Uterus (tissue), 2 donors: ENCODE measurements at regions not wholly inside any gene's neighbourhood (a gene's known extent, or its start where the extent isn't known, plus 50 kb on each side); places are given as distances from the start of the nearest gene placed in this dataset.

Source experiments
- POLR2A ChIP-seq, 2 donors: fragments of 450-650 bp; IDR thresholded peaks; one replicate each; pipeline ENCODE4 v1.6.1; 2016; ENCODE audit warnings: antibody characterized with exemption in 2 of 2, mild to moderate bottlenecking in 1 of 2, moderate library complexity in 1 of 2
- TF ChIP-seq, protein P1 (sequence below), 4 experiments: fragments of 200-600 bp in 2 of 4; fragments of 450-650 bp in 2 of 4; sonication (generic) in 2 of 4; IDR thresholded peaks; one replicate each; pipeline ENCODE4 v1.5.1; 2016 to 2019; ENCODE audit warnings: antibody characterized with exemption in 4 of 4, mild to moderate bottlenecking in 2 of 4, moderate library complexity in 1 of 4

DNA sequence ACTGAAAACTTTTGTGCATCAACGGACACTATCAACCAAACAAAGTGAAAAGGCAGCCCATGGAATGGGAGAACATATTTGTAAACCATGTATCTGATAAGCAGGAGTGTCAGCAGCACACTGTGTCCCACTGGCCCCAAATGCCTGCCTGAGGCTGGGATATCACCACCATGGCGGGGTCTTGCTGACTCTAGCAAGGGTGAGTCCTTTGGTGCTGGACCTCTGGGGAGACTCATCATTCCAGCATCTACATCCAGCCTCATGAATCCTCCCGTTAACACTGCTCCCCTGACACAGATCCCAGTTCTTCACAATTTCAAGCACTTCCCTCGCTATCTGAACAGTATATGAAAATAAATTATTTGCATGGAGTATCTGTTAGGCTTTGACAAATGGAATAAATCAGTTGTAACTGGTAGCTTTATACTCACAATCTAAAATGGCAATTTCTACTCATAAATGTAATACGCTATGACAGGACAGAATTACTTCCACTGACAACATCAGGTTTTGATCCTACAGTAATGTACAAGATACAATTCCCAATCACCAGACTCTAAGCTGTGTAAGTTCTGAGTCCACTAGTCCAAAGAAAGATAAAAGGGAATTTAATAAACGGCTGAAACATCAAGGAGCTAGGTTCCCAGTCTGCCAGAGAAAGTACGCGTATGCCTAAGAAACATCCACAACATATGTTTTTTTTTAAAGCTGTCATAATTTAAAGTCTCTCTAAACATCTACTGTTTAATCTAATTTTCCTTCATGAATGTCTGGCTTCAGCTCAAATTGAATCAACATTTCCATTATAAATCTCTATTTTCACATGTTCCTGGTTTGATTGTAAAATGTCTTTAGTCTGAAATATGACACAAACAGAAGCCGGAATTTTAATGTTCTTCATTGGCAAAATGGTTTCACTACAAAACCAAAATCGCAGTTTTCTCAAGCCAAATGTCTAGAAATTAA lies 95.1 kb downstream of the SIPA1L2 start:
- TF ChIP-seq, protein P1, sequence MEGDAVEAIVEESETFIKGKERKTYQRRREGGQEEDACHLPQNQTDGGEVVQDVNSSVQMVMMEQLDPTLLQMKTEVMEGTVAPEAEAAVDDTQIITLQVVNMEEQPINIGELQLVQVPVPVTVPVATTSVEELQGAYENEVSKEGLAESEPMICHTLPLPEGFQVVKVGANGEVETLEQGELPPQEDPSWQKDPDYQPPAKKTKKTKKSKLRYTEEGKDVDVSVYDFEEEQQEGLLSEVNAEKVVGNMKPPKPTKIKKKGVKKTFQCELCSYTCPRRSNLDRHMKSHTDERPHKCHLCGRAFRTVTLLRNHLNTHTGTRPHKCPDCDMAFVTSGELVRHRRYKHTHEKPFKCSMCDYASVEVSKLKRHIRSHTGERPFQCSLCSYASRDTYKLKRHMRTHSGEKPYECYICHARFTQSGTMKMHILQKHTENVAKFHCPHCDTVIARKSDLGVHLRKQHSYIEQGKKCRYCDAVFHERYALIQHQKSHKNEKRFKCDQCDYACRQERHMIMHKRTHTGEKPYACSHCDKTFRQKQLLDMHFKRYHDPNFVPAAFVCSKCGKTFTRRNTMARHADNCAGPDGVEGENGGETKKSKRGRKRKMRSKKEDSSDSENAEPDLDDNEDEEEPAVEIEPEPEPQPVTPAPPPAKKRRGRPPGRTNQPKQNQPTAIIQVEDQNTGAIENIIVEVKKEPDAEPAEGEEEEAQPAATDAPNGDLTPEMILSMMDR (IDR thresholded peaks at IDR 0.05) = no peak
- TF ChIP-seq POLR2A (IDR thresholded peaks at IDR 0.05) = no peak
